GM23338 (cell line): ENCODE measurements at regions not wholly inside any gene's neighbourhood (a gene's known extent, or its start where the extent isn't known, plus 50 kb on each side); places are given as distances from the start of the nearest gene placed in this dataset.

Source experiments
- ATAC-seq: fragments of 200-7000 bp; cut with Tn5 transposase; 3 replicates; pipeline ENCODE4 v1.9.1; 2020
- DNase-seq: peaks from one replicate; pipeline ENCODE4 v3.0.0-alpha.2; 2015; ENCODE audit warnings: low spot score
- H2AFZ ChIP-seq: fragments of 200-600 bp; sonication (generic); 2 replicates; pipeline ENCODE4 v1.8.0; 2016; ENCODE audit warnings: antibody characterized with exemption, mild to moderate bottlenecking, moderate library complexity
- H3F3A ChIP-seq: fragments of 200-600 bp; sonication (generic); replicated peaks from 2 replicates; pipeline ENCODE4 v1.8.0; 2017; ENCODE audit warnings: antibody characterized with exemption, mixed run types, low read depth
- H3K27ac ChIP-seq: fragments of 200-600 bp; sonication (generic); 2 replicates; pipeline ENCODE4 v1.6.1; 2016; ENCODE audit warnings: low read depth
- H3K27me3 ChIP-seq: fragments of 200-600 bp; sonication (generic); 2 replicates; pipeline ENCODE4 v1.8.0; 2016; ENCODE audit warnings: mild to moderate bottlenecking, mixed run types, moderate library complexity; ENCODE audit not compliant: insufficient read depth
- H3K36me3 ChIP-seq: fragments of 200-600 bp; sonication (generic); 2 replicates; pipeline ENCODE4 v1.8.0; 2016; ENCODE audit warnings: mild to moderate bottlenecking; ENCODE audit not compliant: insufficient read depth
- H3K4me1 ChIP-seq: fragments of 200-600 bp; sonication (generic); 2 replicates; pipeline ENCODE4 v1.8.0; 2016; ENCODE audit warnings: mild to moderate bottlenecking, moderate library complexity; ENCODE audit not compliant: insufficient read depth
- H3K4me2 ChIP-seq: fragments of 200-600 bp; sonication (generic); 2 replicates; pipeline ENCODE4 v1.7.1; 2017; ENCODE audit warnings: mixed run types
- H3K4me3 ChIP-seq: fragments of 200-600 bp; sonication (generic); 2 replicates; pipeline ENCODE4 v1.6.1; 2016; ENCODE audit warnings: mixed run types
- H3K79me2 ChIP-seq: fragments of 200-600 bp; sonication (generic); replicated peaks from 2 replicates; pipeline ENCODE4 v1.8.0; 2017; ENCODE audit warnings: mild to moderate bottlenecking; ENCODE audit not compliant: insufficient read depth
- H3K9me2 ChIP-seq: fragments of 200-600 bp; sonication (generic); 2 replicates; pipeline ENCODE4 v1.8.0; 2017; ENCODE audit not compliant: insufficient read depth
- H4K20me1 ChIP-seq: fragments of 200-600 bp; sonication (generic); replicated peaks from 2 replicates; pipeline ENCODE4 v1.8.0; 2017; ENCODE audit warnings: mild to moderate bottlenecking; ENCODE audit not compliant: insufficient read depth
- H3K27ac Mint-ChIP-seq: 2 replicates; pipeline ENCODE4 v1.8.0; 2020; ENCODE audit warnings: inconsistent platforms, mild to moderate bottlenecking, moderate library complexity, mixed read lengths
- H3K27me3 Mint-ChIP-seq: 3 replicates; pipeline ENCODE4 v1.8.0; 2022; ENCODE audit warnings: low read depth, mild to moderate bottlenecking, moderate library complexity, mixed read lengths, inconsistent platforms; ENCODE audit not compliant: insufficient read depth, poor library complexity
- H3K36me3 Mint-ChIP-seq: 3 replicates; pipeline ENCODE4 v1.8.0; 2021; ENCODE audit warnings: low read depth, mild to moderate bottlenecking, inconsistent platforms, moderate library complexity, mixed read lengths
- H3K4me1 Mint-ChIP-seq: 3 replicates; pipeline ENCODE4 v1.8.0; 2020; ENCODE audit warnings: mild to moderate bottlenecking, inconsistent platforms, mixed read lengths
- H3K4me3 Mint-ChIP-seq: 3 replicates; pipeline ENCODE4 v1.8.0; 2021; ENCODE audit warnings: moderate library complexity, mild to moderate bottlenecking, inconsistent platforms, mixed read lengths
- H3K9me3 Mint-ChIP-seq: 3 replicates; pipeline ENCODE4 v1.8.0; 2020; ENCODE audit warnings: moderate library complexity, mild to moderate bottlenecking, inconsistent platforms, mixed read lengths
- CREB1 ChIP-seq: fragments of 250-450 bp; sonication (Bioruptor Pico); IDR thresholded peaks from 2 replicates; pipeline ENCODE4 v1.5.0; 2020; ENCODE audit warnings: low read depth, mild to moderate bottlenecking, moderate library complexity
- EZH2 ChIP-seq: fragments of 200-600 bp; sonication (generic); IDR thresholded peaks from one replicate; pipeline ENCODE4 v1.8.0; 2017; ENCODE audit warnings: antibody characterized with exemption, mild to moderate bottlenecking, low read depth; ENCODE audit not compliant: unreplicated experiment
- JUNB ChIP-seq: IDR thresholded peaks from one replicate; pipeline ENCODE4 v1.6.1; 2016; ENCODE audit warnings: antibody characterized with exemption; ENCODE audit not compliant: unreplicated experiment
- NANOG ChIP-seq: IDR thresholded peaks from 2 replicates; pipeline ENCODE4 v1.6.1; 2016; ENCODE audit warnings: antibody characterized with exemption, borderline replicate concordance
- POLR2AphosphoS5 ChIP-seq: IDR thresholded peaks from 2 replicates; pipeline ENCODE4 v1.6.1; 2016; ENCODE audit warnings: antibody characterized with exemption, low read depth
- STAT1 ChIP-seq: IDR thresholded peaks from one replicate; pipeline ENCODE4 v1.6.1; 2016; ENCODE audit warnings: antibody characterized with exemption; ENCODE audit not compliant: unreplicated experiment
- ZNF114 ChIP-seq: fragments of 250-450 bp; sonication (Bioruptor Pico); IDR thresholded peaks from 2 replicates; pipeline ENCODE4 v1.5.0; 2020; ENCODE audit warnings: mild to moderate bottlenecking, moderate library complexity
- ZNF331 ChIP-seq: fragments of 250-450 bp; sonication (Bioruptor Pico); IDR thresholded peaks from 2 replicates; pipeline ENCODE4 v1.5.0; 2020; ENCODE audit warnings: low read depth, mild to moderate bottlenecking, moderate library complexity
- TF ChIP-seq, protein P1 (sequence below): fragments of 250-450 bp; sonication (Bioruptor Pico); IDR thresholded peaks from 2 replicates; pipeline ENCODE4 v1.5.0; 2020; ENCODE audit warnings: mild to moderate bottlenecking, moderate library complexity
- TF ChIP-seq, protein P2 (sequence below): IDR thresholded peaks from one replicate; pipeline ENCODE4 v1.6.1; 2018; ENCODE audit warnings: antibody characterized with exemption; ENCODE audit not compliant: unreplicated experiment
- TF ChIP-seq, protein P3 (sequence below), 2 experiments: fragments of 200-600 bp in 1 of 2; sonication (generic) in 1 of 2; conservative IDR thresholded peaks; 2 replicates each; pipeline versions ENCODE4 v1.5.1 to v1.6.1; 2016 to 2017; ENCODE audit warnings: antibody characterized with exemption in 2 of 2, low read depth in 2 of 2, mild to moderate bottlenecking in 2 of 2, moderate library complexity in 1 of 2
- TF ChIP-seq, protein P4 (sequence below): IDR thresholded peaks from 2 replicates; pipeline ENCODE4 v1.6.1; 2016; ENCODE audit warnings: antibody characterized with exemption

DNA sequence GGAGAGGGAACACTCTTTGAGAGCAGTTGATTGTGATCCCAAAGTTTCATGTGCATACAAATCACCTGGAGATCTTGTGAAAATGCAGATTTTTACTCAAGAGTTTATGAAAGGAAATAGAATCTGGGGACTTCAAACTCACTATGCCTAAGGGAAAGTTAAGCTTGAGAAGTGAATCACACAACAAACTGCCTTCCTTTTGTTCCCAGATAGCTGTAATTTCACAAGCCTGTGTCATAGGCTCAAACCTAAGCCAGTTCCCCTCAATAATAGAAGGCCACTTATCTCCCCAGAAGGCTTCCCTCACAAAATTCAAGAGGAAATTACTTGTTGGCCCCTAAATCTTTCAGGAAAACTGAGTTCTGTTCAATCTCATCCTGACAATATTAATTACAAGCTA lies 132.8 kb upstream of the MAGEB16 start:
- H3K4me1 Mint-ChIP-seq = peaks cover 15% of the 10 kb centered on the region
- Histone ChIP-seq H3K36me3 (no peaks in the 10 kb centered on the region), H3K9me2 (no peaks in the 10 kb centered on the region), H2AFZ (0 out of 2 replicates have a peak overlapping the region, but pooled peaks have one; percentile 86), H4K20me1 (no peaks in the 10 kb centered on the region), H3K27me3 (no peaks in the 10 kb centered on the region), H3K4me2 (peak overlapping the region; percentile 67), H3K27ac (peak overlapping the region; percentile 59; the same call in 1 of the 2 replicates), H3F3A (no peaks in the 10 kb centered on the region), H3K79me2 (no peaks in the 10 kb centered on the region), H3K4me1 (peaks cover 8% of the 10 kb centered on the region; the same call in 1 of the 2 replicates), H3K4me3 (no peak overlapping the region)
- H3K27ac Mint-ChIP-seq = peak overlapping the region; percentile 71
- TF ChIP-seq ZNF114 (CRISPR knock-in tag) (no peak), ZNF331 (CRISPR knock-in tag) (no peak), NANOG (no peak), EZH2 (no peak), STAT1 (no peak), CREB1 (CRISPR knock-in tag) (no peak), JUNB (no peak), POLR2AphosphoS5 (no peak)
- TF ChIP-seq, protein P1, sequence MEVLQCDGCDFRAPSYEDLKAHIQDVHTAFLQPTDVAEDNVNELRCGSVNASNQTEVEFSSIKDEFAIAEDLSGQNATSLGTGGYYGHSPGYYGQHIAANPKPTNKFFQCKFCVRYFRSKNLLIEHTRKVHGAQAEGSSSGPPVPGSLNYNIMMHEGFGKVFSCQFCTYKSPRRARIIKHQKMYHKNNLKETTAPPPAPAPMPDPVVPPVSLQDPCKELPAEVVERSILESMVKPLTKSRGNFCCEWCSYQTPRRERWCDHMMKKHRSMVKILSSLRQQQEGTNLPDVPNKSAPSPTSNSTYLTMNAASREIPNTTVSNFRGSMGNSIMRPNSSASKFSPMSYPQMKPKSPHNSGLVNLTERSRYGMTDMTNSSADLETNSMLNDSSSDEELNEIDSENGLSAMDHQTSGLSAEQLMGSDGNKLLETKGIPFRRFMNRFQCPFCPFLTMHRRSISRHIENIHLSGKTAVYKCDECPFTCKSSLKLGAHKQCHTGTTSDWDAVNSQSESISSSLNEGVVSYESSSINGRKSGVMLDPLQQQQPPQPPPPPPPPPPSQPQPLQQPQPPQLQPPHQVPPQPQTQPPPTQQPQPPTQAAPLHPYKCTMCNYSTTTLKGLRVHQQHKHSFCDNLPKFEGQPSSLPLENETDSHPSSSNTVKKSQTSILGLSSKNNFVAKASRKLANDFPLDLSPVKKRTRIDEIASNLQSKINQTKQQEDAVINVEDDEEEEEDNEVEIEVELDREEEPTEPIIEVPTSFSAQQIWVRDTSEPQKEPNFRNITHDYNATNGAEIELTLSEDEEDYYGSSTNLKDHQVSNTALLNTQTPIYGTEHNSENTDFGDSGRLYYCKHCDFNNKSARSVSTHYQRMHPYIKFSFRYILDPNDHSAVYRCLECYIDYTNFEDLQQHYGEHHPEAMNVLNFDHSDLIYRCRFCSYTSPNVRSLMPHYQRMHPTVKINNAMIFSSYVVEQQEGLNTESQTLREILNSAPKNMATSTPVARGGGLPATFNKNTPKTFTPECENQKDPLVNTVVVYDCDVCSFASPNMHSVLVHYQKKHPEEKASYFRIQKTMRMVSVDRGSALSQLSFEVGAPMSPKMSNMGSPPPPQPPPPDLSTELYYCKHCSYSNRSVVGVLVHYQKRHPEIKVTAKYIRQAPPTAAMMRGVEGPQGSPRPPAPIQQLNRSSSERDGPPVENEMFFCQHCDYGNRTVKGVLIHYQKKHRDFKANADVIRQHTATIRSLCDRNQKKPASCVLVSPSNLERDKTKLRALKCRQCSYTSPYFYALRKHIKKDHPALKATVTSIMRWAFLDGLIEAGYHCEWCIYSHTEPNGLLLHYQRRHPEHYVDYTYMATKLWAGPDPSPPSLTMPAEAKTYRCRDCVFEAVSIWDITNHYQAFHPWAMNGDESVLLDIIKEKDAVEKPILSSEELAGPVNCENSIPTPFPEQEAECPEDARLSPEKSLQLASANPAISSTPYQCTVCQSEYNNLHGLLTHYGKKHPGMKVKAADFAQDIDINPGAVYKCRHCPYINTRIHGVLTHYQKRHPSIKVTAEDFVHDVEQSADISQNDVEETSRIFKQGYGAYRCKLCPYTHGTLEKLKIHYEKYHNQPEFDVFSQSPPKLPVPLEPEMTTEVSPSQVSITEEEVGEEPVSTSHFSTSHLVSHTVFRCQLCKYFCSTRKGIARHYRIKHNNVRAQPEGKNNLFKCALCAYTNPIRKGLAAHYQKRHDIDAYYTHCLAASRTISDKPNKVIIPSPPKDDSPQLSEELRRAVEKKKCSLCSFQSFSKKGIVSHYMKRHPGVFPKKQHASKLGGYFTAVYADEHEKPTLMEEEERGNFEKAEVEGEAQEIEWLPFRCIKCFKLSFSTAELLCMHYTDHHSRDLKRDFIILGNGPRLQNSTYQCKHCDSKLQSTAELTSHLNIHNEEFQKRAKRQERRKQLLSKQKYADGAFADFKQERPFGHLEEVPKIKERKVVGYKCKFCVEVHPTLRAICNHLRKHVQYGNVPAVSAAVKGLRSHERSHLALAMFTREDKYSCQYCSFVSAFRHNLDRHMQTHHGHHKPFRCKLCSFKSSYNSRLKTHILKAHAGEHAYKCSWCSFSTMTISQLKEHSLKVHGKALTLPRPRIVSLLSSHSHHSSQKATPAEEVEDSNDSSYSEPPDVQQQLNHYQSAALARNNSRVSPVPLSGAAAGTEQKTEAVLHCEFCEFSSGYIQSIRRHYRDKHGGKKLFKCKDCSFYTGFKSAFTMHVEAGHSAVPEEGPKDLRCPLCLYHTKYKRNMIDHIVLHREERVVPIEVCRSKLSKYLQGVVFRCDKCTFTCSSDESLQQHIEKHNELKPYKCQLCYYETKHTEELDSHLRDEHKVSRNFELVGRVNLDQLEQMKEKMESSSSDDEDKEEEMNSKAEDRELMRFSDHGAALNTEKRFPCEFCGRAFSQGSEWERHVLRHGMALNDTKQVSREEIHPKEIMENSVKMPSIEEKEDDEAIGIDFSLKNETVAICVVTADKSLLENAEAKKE (CRISPR knock-in tag) = no peak
- TF ChIP-seq, protein P2, sequence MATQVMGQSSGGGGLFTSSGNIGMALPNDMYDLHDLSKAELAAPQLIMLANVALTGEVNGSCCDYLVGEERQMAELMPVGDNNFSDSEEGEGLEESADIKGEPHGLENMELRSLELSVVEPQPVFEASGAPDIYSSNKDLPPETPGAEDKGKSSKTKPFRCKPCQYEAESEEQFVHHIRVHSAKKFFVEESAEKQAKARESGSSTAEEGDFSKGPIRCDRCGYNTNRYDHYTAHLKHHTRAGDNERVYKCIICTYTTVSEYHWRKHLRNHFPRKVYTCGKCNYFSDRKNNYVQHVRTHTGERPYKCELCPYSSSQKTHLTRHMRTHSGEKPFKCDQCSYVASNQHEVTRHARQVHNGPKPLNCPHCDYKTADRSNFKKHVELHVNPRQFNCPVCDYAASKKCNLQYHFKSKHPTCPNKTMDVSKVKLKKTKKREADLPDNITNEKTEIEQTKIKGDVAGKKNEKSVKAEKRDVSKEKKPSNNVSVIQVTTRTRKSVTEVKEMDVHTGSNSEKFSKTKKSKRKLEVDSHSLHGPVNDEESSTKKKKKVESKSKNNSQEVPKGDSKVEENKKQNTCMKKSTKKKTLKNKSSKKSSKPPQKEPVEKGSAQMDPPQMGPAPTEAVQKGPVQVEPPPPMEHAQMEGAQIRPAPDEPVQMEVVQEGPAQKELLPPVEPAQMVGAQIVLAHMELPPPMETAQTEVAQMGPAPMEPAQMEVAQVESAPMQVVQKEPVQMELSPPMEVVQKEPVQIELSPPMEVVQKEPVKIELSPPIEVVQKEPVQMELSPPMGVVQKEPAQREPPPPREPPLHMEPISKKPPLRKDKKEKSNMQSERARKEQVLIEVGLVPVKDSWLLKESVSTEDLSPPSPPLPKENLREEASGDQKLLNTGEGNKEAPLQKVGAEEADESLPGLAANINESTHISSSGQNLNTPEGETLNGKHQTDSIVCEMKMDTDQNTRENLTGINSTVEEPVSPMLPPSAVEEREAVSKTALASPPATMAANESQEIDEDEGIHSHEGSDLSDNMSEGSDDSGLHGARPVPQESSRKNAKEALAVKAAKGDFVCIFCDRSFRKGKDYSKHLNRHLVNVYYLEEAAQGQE = no peak
- TF ChIP-seq, protein P3, sequence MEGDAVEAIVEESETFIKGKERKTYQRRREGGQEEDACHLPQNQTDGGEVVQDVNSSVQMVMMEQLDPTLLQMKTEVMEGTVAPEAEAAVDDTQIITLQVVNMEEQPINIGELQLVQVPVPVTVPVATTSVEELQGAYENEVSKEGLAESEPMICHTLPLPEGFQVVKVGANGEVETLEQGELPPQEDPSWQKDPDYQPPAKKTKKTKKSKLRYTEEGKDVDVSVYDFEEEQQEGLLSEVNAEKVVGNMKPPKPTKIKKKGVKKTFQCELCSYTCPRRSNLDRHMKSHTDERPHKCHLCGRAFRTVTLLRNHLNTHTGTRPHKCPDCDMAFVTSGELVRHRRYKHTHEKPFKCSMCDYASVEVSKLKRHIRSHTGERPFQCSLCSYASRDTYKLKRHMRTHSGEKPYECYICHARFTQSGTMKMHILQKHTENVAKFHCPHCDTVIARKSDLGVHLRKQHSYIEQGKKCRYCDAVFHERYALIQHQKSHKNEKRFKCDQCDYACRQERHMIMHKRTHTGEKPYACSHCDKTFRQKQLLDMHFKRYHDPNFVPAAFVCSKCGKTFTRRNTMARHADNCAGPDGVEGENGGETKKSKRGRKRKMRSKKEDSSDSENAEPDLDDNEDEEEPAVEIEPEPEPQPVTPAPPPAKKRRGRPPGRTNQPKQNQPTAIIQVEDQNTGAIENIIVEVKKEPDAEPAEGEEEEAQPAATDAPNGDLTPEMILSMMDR (conservative IDR thresholded peaks at IDR 0.05; ENCODE audit: low read depth in 2 of 2) = no peak
- TF ChIP-seq, protein P4, sequence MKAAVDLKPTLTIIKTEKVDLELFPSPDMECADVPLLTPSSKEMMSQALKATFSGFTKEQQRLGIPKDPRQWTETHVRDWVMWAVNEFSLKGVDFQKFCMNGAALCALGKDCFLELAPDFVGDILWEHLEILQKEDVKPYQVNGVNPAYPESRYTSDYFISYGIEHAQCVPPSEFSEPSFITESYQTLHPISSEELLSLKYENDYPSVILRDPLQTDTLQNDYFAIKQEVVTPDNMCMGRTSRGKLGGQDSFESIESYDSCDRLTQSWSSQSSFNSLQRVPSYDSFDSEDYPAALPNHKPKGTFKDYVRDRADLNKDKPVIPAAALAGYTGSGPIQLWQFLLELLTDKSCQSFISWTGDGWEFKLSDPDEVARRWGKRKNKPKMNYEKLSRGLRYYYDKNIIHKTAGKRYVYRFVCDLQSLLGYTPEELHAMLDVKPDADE = no peak
- DNase-seq = no peak
- peaks cover 12% of the 10 kb centered on the region for H3K9me3 Mint-ChIP-seq
- no peak overlapping the region for H3K4me3 Mint-ChIP-seq
- H3K36me3 Mint-ChIP-seq = peaks cover 8% of the 10 kb centered on the region; the same call in 2 of the 3 replicates
- ATAC-seq = no peak
- no peaks in the 10 kb centered on the region for H3K27me3 Mint-ChIP-seq
